Breast epithelium (tissue), 3 donors: ENCODE measurements at regions not wholly inside any gene's neighbourhood (a gene's known extent, or its start where the extent isn't known, plus 50 kb on each side); places are given as distances from the start of the nearest gene placed in this dataset.

Experiments used
- POLR2AphosphoS5 ChIP-seq, 3 donors: sonication (generic); formaldehyde crosslinking; IDR thresholded peaks; one replicate each; pipeline ENCODE4 v1.6.1; 2017; ENCODE audit warnings: antibody characterized with exemption in 3 of 3
- TF ChIP-seq, protein P1 (sequence below), 3 donors: fragments of 450-650 bp; IDR thresholded peaks; one replicate each; pipeline ENCODE4 v1.5.1; 2016 to 2017; ENCODE audit warnings: antibody characterized with exemption in 3 of 3, mild to moderate bottlenecking in 3 of 3, moderate library complexity in 3 of 3

DNA sequence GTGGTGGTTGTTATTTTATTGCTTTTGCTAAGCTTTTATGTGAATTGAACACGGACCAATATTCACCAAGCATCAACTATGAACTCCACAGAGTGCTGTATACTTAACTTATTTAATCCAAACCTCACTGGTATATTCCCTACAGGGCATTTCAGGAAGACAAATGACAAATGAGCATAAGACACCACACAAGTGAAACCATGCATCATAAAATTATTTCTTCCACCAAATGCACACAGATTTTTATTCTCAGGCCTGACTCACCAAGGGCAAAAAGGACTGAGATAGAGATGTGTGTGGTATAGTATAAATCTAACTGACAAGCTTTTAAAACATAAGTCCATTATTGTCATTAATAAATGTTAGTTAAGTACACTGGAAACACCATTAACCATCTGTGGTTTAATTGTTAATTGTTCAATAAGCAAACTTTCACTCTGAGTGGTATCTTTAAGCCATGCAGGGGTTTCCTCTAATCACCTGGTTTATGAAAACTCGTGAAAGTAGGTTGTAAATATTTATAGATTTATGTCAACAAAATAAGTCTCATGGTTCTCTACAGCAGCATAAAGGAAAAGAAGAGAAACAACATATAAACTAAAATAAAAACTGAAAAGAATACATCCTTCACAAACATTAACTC lies 77.6 kb upstream of the CRIM1 start:
- TF ChIP-seq, protein P1, sequence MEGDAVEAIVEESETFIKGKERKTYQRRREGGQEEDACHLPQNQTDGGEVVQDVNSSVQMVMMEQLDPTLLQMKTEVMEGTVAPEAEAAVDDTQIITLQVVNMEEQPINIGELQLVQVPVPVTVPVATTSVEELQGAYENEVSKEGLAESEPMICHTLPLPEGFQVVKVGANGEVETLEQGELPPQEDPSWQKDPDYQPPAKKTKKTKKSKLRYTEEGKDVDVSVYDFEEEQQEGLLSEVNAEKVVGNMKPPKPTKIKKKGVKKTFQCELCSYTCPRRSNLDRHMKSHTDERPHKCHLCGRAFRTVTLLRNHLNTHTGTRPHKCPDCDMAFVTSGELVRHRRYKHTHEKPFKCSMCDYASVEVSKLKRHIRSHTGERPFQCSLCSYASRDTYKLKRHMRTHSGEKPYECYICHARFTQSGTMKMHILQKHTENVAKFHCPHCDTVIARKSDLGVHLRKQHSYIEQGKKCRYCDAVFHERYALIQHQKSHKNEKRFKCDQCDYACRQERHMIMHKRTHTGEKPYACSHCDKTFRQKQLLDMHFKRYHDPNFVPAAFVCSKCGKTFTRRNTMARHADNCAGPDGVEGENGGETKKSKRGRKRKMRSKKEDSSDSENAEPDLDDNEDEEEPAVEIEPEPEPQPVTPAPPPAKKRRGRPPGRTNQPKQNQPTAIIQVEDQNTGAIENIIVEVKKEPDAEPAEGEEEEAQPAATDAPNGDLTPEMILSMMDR (IDR thresholded peaks at IDR 0.05) = no peak
- no peak for TF ChIP-seq POLR2AphosphoS5 (IDR thresholded peaks at IDR 0.05)
